Fibroblast of skin of back (primary cell): ENCODE measurements at regions not wholly inside any gene's neighbourhood (a gene's known extent, or its start where the extent isn't known, plus 50 kb on each side); places are given as distances from the start of the nearest gene placed in this dataset.
"Not testable (repeated sequence)": the region's sequence is repeated elsewhere in the genome, so short reads cannot be mapped to it uniquely, and the experiment has no call there.

Experiments
- DNase-seq: peaks from one replicate; pipeline ENCODE4 v3.0.0-alpha.2; 2013

DNA sequence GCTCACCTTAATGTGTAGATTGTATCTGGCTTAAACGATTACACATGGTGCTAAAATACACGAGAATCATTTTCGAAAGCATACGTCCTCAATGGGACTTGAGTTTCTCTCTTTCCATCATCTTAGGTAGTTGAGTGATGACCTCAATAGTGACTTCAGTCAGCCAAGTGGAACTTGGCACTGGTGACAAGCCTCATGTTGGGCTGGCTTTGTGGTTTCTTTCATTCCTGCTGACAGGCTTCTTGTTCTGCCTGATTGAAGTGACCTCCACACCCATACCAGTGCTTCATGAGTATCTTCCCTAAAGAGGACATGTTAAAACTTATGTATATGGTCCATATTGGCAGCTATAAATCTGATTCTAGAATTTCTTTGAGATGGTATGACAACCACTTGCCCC lies 159.1 kb upstream of the WDR1 start:
- peak; percentile 6 for DNase-seq

DNA sequence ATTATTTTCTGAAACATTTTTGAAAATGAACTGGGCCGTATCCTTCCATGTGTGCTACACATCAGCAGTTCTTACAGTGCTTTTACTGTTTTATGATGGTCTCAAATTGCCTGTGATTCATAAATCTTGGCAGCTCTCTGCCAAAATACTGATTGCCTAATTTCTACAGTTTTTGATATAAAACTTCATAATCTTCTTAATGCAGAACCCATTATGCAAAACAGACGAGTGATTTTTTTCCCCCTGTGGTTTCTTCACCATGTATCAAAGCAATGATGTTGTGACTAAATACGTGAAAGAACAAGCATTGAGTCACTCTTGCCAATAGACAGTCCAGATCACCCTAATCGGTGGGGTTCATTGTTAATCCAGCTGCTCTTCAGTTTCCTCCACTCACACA lies 156.4 kb upstream of the WDR1 start:
- no peak for DNase-seq

- DNase-seq = no peak
Measured at GRCh38 chr4:10272511-10272910, 155.9 kb upstream of the WDR1 start.

DNA sequence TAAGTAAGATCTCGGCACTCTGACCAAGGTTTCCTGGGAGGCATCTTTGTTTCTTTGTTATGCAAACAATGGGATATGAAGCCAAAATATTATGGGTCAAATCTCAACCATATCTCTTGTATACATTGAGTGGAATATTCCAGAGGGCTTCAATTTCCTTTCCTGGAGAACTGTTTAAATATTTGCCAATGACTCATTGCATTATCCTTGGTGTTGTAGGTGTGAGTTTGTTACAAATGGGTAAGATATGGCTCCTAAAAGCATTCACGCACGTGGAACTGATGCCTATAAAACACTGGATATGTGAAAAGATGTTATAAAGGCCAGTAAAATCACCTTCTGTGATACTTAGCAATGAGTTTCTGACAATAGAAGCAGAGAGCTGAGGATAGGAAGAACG lies 150.5 kb upstream of the WDR1 start:
- no peak for DNase-seq

DNA sequence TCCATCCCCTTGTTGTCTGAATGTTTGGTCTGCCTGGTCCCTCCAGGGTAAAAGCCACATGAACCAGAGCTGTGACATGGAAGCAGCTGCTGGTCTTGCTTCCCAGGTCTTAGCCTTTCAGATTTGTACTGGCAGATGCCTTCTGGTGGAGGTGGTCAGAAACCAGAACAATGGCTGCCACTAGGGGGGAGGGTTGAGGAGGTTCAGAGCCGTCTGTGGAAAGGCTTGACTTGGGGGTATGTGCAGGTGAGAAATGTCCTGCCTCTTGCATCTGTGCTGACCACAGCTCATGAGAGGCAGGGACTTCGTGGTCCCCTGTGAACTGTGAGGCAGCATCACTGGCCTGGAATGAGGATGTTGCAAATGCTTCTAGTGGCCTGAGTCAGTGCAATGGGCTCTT lies 144.2 kb upstream of the WDR1 start:
- DNase-seq = no peak

DNA sequence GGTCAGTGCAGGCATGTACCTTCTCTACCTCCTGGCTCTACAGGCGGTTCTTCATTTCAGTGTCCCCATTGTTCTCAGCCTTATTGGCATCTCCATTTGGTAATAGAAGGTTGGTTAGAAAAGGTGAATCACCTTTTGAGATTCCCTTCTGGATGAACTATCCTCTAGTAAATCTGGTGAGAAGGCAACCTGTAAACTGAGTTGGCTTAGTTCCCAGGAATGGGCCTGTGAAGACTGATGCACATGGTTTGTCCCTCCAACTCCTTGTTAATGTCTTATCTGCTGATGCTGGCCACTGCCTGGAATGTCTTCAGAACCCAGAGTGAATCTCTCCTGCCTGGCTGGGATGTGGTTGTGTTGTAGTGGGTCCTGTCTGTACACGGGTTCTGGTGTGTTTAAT lies 143.4 kb upstream of the WDR1 start:
- DNase-seq = no peak

DNA sequence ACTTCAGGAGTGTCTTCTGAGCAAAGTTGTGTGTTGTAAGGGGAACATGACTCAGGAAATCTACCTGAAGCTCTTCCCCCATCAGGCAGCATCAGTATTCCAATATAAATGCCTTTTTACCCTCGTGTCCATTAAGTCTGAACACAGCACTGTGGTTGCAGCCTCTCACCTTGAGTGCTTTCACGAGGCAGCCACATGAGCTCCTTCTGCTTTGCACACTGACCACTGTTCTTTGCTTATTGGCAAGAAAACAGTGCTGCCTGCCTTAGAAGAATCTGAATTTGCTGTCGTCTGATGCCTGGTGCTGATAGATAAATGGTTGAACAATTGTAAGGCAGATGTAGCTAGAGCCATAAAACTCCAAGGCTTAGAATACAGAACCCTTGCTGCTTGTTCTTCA lies 139.6 kb upstream of the WDR1 start:
- DNase-seq = no peak

- DNase-seq = no peak
Measured at GRCh38 chr4:10253765-10254164, 137.2 kb upstream of the WDR1 start.

DNA sequence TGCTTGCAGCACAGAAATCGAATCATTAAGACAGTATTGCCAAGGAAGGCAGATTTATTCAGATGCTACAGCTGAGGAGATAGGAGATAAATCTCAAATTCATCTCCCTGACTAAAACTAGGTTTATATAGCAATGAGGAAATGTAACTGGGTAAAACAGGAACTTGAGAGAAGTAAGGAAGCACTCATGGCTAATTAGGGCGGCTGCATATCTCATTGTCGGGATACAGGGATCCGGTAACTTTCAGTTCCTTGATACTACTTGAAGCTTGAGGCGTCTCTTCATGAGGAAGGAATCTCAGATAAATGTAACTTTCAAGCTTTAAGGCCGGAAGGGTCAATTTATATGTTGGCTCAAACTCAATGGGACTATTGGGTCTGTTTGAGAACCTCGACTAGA lies 129.2 kb upstream of the WDR1 start:
- DNase-seq = no peak

- DNase-seq = no peak
Measured at GRCh38 chr4:10243856-10244255, 127.3 kb upstream of the WDR1 start.

GRCh38 chr4:10240691-10241090 lies 124.1 kb upstream of the WDR1 start:
- DNase-seq = no peak

DNA sequence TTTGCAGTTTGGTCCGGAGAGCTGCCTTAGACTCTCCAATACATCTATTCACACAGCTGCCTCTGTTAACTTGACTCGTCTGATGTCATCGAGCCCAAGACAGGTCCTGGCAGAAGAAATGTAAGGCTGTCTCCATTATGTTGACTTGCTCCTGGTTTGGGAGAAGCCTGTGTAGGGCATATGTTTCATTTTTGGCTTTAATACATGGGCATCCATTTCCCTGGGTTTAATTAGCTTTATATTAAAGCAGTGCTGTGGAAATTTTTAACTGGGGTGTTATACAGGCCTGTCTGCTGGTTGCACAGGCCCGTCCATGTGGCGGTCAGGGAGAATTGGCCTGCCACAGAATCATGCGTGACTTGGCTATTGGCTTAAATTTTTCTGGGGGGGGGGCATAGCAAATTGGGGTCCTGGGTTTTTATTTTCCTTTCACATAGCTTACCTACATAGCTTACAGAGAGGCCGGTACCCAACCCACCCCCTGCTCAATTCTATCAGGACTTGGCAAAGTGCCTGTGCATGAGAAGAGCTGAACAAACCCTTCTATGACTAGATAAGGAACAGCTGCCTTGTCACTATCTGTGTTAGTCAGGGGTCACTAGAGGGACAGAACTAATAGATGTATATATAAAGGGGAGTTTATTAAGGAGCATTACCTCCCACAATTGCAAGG lies 123.5 kb upstream of the WDR1 start:
- no peak for DNase-seq

DNA sequence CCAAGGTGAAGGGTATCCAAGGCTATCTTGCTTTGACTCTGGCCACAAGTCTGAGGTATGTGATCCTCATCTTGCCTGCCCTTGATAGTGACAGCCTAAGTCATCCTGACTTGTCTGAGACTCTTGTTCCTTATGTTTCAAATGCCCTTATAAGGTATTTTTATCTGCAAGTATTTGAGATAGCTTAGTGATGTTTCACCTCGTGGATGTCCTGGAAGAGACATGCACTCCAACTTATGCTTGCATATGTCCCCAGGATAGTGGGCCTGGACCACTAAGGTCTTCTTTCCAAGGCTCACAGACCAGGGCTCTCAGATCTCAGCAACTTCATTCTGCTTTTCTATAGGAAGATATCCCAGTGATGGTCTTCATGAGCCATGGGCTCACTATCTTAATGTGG lies 120.5 kb upstream of the WDR1 start:
- DNase-seq = no peak

DNA sequence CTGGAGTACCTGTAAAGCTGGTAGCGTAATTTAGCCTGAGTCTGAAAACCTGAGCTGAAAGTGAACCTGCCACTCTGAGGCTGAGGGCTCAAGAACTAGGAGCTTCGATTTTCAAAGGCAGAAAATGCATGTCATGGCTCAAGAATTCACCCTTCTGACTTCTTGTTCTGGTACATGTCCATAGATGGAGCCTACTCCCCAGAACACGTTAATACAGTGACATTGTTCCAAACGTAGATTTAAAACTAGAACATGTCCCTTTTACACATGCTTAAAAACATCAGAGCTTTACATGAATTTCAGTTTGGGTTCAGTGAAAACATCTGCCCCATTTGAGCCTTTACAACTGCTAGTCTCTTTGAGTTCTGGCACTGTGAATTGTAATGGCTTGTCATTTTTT lies 115.5 kb upstream of the WDR1 start:
- DNase-seq = no peak

DNA sequence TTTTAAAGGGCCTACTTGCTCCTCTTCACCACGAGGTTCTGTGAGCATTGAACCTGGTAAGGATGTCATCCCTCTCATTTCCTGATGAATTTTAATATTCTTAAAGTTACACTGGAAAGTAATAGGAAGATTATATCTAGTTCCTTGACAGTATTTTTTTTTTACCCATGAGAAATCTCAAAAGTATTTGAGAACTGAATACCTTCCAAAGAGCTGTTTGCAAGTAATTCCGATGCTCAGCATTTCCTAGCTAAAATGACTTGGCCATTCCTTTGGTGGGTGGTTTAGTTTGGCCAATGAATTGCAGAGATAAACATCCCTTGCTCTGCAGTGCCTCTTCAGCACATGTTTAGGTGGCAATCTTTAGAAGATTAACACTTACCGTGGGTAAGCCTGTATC lies 110.2 kb upstream of the WDR1 start:
- DNase-seq = peak; percentile 53

- DNase-seq = no peak
Measured at GRCh38 chr4:10225096-10225495, 108.5 kb upstream of the WDR1 start.

DNA sequence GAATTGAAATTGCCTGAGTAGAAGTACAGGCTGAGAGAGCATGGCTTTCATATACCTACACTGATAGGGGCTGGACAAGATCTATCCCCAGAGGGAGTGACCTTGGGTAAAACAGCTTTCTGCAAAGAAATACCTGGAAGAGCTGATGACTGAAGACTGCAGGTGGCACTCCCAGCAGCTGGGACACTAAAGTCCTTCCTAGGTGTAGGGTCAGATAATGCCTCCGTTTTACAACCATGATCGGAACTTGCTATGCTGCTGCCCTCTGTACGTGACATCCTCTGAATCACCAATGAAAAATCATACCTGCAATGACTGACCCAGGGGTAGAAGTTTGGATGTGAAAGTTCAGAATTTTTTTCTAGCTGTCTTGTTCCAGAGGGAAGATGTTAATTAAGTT lies 107.2 kb upstream of the WDR1 start:
- DNase-seq = no peak

DNA sequence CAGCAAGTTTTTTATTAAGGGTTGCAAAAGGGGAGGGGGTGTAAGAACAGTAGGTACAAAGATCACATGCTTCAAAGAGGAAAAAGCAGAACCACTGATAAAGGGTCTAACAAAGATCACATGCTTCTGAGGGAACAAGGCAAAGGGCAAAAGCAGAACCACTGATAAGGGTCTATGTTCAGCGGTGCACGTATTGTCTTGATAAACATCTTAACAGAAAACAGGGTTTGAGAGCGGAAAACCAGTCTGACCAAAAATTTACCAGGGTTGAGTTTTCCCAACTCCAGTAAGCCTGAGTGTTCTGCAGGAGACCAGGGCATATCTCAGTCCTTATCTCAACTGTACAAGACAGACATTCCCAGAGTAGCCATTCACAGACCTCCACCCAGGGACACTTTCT lies 96.9 kb upstream of the WDR1 start:
- not testable (repeated sequence) for DNase-seq

- DNase-seq = no peak
Measured at GRCh38 chr4:10212901-10213300, 96.3 kb upstream of the WDR1 start.

- peak; percentile 33 for DNase-seq
Measured at GRCh38 chr4:10212400-10212799, 95.8 kb upstream of the WDR1 start.

DNA sequence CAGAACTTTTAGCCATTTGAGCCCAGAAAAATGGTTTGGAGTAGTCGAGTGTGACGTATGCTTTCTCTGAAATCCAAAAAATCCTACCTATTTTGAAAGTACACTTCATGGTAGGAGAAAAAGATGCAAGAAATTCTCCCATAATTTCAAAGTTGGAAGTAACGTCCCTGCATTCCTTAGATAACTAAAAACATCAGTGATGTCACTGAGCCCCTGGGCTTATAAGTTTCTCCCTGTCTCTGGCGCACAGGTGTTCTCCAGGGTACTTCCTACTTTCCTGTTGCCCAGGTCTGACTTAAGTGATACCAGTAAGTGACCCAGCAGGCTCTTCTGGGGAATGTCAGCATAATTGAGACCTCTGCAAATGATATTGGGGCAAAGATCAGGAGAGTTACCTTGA lies 90.5 kb upstream of the WDR1 start:
- no peak for DNase-seq

- DNase-seq = no peak
Measured at GRCh38 chr4:10205223-10205622, 88.6 kb upstream of the WDR1 start.

- DNase-seq = peak; percentile 78
Measured at GRCh38 chr4:10204401-10205058, 87.9 kb upstream of the WDR1 start.

DNA sequence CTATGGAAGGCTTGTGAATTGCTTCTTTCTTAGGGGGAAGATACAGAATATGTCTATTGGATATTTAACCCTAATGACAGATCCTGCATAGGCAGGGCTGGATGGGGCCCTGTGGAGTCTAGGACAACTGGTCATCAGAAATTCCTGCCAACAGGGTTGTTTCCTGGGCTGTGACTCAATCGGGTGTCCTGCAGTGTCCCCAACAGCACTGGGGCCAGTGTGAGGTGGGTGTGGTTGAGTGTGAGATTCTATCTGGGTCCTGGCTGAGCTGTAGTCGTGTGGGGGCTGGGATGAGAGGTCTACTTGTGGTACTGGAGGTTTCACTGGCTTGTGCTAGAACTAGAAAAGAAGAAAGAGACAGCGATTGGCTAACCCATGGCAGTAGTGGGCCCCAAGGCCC lies 87.3 kb upstream of the WDR1 start:
- no peak for DNase-seq
